Adipocyte (in vitro differentiated cells): ENCODE measurements at regions not wholly inside any gene's neighbourhood (a gene's known extent, or its start where the extent isn't known, plus 50 kb on each side); places are given as distances from the start of the nearest gene placed in this dataset.

Source experiments
- DNase-seq: peaks from one replicate; pipeline ENCODE4 v3.0.0-alpha.2; 2015; ENCODE audit warnings: low read depth
- H3K27me3 ChIP-seq: replicated peaks from 2 replicates; pipeline ENCODE4 v1.7.0; 2013; ENCODE audit warnings: mild to moderate bottlenecking, low read length, moderate library complexity; ENCODE audit not compliant: control insufficient read depth, insufficient read depth
- H3K36me3 ChIP-seq: 2 replicates; pipeline ENCODE4 v1.7.0; 2013; ENCODE audit warnings: low read length, mild to moderate bottlenecking, moderate library complexity; ENCODE audit not compliant: control insufficient read depth, insufficient read depth, severe bottlenecking
- H3K4me1 ChIP-seq: 2 replicates; pipeline ENCODE4 v1.7.0; 2013; ENCODE audit warnings: mild to moderate bottlenecking, low read length, moderate library complexity; ENCODE audit not compliant: control insufficient read depth, insufficient read depth
- H3K4me3 ChIP-seq: 2 replicates; pipeline ENCODE4 v1.7.0; 2013; ENCODE audit warnings: mild to moderate bottlenecking, low read length, moderate library complexity
- H3K9ac ChIP-seq: 2 replicates; pipeline ENCODE4 v1.7.0; 2013; ENCODE audit warnings: mild to moderate bottlenecking, low read length, moderate library complexity
- H3K9me3 ChIP-seq: 2 replicates; pipeline ENCODE4 v1.7.0; 2013; ENCODE audit warnings: mild to moderate bottlenecking, low read length, moderate library complexity; ENCODE audit not compliant: control insufficient read depth

DNA sequence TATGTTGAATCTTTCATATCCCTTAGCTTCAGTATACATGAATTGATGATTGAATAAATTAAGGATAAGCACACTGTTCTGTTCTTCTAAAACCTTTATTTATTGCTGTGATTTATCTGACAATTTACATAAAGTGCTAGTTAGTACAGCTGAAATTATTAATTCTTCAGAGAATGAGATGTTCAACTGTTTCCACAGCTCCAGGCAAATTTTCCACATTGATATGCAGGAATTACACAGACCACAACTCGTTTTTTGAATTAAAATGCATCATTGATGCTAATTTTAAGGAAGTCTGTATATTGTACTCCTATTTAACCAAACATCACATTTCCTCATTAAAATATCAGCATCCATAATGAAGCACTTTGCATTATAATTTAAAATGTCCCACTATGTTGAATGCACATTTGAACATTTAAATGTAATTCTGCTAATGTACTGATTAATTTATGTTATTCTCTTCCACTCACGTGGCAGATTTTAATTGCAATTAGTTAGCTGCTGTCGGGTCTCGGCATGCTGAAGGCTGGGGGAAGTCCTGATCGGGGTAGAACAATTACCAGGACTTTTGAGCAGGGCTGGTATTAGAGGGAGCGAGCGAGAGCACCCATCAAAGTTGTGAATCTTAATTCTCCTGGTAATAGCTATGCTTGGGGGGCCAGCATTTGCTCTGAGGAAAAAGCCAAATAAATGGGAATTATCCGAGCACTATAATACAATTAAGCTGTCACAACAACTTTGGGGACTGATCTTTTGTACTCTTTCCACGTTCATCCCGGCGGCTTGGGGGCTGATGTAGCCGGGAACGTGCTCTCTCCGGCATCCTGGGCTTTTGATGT, 136.7 kb upstream of the TMTC4 start:
- H3K4me3 ChIP-seq, result no peak overlapping the region
- no peak for DNase-seq
- H3K9me3 ChIP-seq, result no peaks in the 10 kb centered on the region
- no peaks in the 10 kb centered on the region for H3K36me3 ChIP-seq
- no peaks in the 10 kb centered on the region for H3K4me1 ChIP-seq
- no peak overlapping the region for H3K9ac ChIP-seq
- H3K27me3 ChIP-seq, result peaks cover 17% of the 10 kb centered on the region

DNA sequence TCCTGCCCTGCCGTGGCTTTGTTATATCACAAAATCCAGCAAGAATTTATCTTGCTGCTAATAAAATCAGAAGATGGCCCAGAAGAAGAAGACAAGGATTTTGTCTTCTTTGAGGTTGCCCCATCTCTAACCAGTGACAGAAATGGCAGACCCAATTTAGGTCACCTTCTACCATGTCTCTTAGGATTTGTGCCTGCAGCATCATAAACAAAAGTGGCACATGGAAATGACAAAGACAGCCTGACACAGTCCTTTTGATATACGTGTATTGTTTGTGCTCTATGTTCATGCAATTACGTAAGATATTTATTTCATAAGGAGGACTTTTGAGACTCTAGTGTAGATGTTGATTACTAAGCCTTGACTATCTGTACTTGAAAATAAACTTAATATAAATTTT, 135.9 kb upstream of the TMTC4 start:
- Histone ChIP-seq H3K9me3 (no peaks in the 10 kb centered on the region), H3K36me3 (no peaks in the 10 kb centered on the region), H3K27me3 (peaks cover 21% of the 10 kb centered on the region), H3K4me1 (no peaks in the 10 kb centered on the region), H3K4me3 (no peak overlapping the region), H3K9ac (no peak overlapping the region)
- no peak for DNase-seq

DNA sequence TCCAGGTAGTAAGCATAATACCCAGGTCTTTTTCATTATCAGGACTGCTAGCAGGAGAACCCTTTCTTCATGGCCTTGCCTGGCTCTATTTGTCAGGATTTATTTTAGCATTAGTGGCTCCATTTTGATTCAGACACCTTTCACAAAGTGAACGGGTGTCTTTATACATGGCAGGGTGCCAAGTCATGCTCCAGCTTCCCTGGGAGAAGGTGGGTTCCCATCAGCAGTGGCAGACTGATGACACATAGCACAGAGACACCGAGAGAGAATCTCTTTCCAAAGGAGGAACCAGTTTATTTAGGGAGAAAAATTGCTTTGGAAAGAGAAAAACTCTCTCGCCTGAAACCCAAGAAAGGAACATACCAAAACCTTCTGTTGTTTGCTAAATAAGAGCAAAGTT, 135.3 kb upstream of the TMTC4 start:
- Histone ChIP-seq H3K9ac (no peak overlapping the region), H3K9me3 (no peaks in the 10 kb centered on the region), H3K36me3 (no peaks in the 10 kb centered on the region), H3K4me3 (no peak overlapping the region), H3K27me3 (peaks cover 25% of the 10 kb centered on the region), H3K4me1 (no peaks in the 10 kb centered on the region)
- DNase-seq, result no peak

DNA sequence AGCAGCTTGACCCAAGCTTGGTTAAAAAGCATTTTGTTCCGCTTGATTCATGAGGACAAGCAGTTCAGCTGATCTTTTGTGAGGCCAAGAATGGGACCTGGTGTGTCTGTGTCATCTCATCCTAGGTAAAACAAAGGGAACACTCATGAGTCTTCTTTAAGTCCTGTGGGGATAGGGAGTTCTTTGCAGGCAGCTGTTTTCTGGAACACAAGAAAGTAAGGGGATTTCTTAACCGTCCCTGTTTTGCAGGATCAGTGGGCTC, 134.5 kb upstream of the TMTC4 start:
- Histone ChIP-seq H3K4me3 (no peak overlapping the region), H3K9ac (no peak overlapping the region), H3K4me1 (no peaks in the 10 kb centered on the region), H3K27me3 (peaks cover 31% of the 10 kb centered on the region), H3K36me3 (no peaks in the 10 kb centered on the region), H3K9me3 (no peaks in the 10 kb centered on the region)
- DNase-seq, result no peak

DNA sequence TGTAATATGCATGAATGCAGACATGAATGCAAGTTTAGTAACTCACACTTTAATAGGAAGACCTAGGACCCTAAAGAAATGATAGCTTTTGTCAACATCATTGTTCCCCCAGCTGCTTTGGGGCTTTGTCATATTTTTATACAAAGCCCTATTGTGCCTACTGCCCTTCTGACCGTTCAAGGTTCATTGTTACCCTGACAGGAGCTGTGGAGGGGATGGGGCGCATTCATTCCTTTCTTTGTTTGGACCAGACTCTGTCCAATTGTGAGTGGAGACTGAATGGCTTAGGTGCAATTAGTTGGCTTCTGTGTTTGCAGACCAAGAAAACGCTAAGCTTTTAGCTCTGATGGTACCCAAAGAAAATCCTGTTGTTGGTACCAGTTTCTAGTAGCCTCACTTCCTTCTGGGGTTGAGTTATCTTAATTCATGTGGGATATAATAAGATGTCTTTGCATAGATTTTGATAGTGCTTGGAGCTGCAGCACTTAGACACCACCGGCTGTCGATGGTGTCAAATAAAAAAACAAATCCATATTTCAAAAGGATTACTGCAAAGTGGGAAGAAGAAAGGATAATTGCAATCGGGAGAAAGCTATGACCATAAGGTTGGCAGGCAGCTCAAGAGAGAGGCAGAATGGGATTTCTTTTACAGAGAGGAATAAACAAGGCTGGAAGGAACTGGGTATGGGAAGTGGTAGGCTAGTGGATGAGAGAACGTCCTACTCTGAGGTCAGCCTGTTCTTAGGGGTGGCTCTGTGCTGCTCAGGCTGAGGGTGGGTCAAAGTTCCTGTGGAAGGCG, 133.9 kb upstream of the TMTC4 start:
- Histone ChIP-seq H3K4me3 (no peak overlapping the region), H3K27me3 (peaks cover 31% of the 10 kb centered on the region), H3K36me3 (no peaks in the 10 kb centered on the region), H3K9ac (no peak overlapping the region), H3K9me3 (no peaks in the 10 kb centered on the region), H3K4me1 (no peaks in the 10 kb centered on the region)
- no peak for DNase-seq

DNA sequence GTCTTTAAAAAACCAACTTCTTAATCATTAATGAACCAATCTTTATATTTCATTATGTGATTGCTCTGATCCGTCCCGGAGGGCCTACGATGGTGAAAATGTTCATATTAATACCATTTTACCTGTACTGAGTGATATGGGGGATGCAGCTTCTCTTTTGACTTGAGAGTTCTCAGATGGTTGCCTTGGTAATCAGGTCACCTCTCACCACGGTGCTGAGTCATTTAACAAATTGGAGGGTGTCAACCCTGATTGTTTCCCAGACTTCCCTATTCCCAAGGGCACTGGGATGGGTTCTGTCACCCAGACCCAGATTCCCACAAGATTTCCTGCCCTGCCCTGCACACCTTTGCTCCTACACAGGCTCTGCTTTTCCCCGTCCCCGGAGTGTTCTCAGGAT, 128.5 kb upstream of the TMTC4 start:
- DNase-seq, result no peak
- no peak overlapping the region for H3K9ac ChIP-seq
- peaks cover 36% of the 10 kb centered on the region for H3K27me3 ChIP-seq
- no peak overlapping the region for H3K4me3 ChIP-seq
- no peaks in the 10 kb centered on the region for H3K36me3 ChIP-seq
- H3K4me1 ChIP-seq, result no peaks in the 10 kb centered on the region
- H3K9me3 ChIP-seq, result no peaks in the 10 kb centered on the region

DNA sequence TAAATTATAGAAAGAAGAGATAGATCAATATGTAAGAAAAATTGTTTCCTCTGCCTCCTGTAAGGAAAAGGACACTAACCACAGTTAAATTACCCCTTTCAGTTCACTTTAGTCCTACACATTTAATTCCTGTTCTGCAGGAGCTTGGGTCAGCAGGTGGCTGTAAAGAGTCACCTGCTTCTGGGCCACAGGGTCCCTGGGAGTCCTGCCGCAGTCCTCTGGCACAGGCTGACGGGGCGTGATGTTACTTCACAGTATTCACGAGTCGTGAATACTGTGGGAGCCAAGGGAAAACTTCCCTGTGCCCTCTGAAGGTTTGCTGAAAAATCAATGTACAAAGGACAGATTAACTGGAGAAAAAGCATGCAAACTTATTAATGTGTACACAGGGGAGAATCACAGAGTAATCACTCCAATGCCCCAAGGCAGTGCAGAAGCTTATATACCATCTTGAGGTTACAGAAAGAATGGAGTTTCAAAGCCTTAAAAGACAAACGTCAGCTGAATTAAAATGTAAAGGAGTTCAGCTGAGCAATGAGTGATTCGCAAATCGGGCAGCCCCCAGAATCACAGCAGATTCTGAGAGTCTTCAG, 125.8 kb upstream of the TMTC4 start:
- Histone ChIP-seq H3K9me3 (peaks cover 12% of the 10 kb centered on the region), H3K4me1 (no peaks in the 10 kb centered on the region), H3K4me3 (no peak overlapping the region), H3K36me3 (no peaks in the 10 kb centered on the region), H3K27me3 (peaks cover 24% of the 10 kb centered on the region), H3K9ac (no peak overlapping the region)
- DNase-seq, result no peak

DNA sequence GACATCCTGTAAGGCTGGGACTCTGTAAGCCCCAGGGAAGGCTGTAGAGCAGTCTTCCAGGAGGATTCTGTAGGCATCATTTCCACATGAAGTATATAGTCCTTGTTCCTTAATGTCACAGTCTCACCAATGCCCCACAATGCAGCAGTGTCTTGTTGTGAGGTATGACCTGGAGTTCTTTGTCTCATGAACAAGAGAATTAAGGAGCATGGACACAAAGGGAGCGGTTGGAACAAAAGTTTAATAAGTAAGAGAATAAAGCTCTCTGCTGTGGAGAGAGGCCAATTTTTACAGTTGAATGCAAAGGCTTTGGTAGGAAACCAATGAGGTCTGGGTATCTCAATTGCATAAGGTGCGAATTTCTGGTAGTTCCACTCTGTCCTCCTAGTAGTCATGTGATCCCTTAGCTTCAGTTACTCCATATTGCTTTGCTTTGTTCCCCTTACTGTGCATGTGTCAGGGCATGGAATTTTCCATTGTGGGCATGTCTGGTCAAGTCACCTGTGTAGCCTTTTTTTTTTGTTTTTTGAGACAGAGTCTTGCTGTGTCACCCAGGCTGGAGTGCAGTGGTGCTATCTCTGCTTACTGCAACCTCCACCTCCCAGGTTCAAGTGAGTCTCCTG, 124.3 kb upstream of the TMTC4 start:
- Histone ChIP-seq H3K36me3 (no peaks in the 10 kb centered on the region), H3K9ac (no peak overlapping the region), H3K9me3 (peaks cover 19% of the 10 kb centered on the region), H3K4me3 (no peak overlapping the region), H3K27me3 (peaks cover 15% of the 10 kb centered on the region), H3K4me1 (no peaks in the 10 kb centered on the region)
- DNase-seq, result no peak

DNA sequence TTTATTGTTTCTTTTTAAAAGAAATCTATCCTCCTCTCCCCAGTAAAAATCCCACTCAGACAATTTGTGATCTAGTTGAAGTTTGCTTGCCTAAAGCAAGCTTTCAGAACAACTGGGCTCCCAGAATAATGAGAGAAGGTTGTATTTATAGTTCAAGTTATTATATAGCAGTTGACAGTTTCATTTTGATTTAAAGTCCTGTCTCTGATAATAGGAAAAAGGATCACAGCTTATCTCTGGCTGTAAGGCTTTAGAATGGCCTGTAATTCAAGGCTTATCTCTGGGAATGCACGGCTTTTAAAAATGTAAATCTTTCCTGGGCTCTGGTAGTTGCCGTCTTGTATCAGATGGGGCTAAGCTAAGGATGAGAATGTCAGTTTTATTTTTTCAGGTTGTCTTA, 123.3 kb upstream of the TMTC4 start:
- H3K36me3 ChIP-seq, result no peaks in the 10 kb centered on the region
- H3K4me1 ChIP-seq, result no peaks in the 10 kb centered on the region
- H3K4me3 ChIP-seq, result no peak overlapping the region
- no peak overlapping the region for H3K9ac ChIP-seq
- peaks cover 15% of the 10 kb centered on the region for H3K27me3 ChIP-seq
- H3K9me3 ChIP-seq, result peaks cover 20% of the 10 kb centered on the region
- no peak for DNase-seq

DNA sequence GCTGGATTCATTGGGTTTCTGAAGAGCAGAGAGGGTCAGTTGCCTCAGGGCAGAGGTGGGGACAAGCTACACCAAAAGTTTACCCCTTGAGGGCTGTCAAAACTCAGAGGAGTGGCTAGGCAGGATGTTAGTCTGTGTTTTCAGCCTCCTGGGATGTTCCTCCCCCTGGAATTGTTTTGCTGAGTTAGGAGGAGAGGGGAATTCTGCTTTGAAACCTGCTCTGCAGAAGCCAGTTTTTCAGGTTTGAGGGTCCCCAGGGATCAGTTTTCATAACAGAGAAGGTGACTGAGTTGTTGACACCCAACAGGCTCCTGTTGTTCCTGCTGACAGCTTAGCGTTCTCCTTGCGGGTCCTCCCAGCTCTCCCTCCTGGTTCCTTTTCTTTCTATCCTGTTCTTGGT, 121.9 kb upstream of the TMTC4 start:
- Histone ChIP-seq H3K4me3 (no peak overlapping the region), H3K36me3 (no peaks in the 10 kb centered on the region), H3K9me3 (peaks cover 20% of the 10 kb centered on the region), H3K27me3 (peaks cover 10% of the 10 kb centered on the region), H3K9ac (no peak overlapping the region), H3K4me1 (no peaks in the 10 kb centered on the region)
- no peak for DNase-seq

DNA sequence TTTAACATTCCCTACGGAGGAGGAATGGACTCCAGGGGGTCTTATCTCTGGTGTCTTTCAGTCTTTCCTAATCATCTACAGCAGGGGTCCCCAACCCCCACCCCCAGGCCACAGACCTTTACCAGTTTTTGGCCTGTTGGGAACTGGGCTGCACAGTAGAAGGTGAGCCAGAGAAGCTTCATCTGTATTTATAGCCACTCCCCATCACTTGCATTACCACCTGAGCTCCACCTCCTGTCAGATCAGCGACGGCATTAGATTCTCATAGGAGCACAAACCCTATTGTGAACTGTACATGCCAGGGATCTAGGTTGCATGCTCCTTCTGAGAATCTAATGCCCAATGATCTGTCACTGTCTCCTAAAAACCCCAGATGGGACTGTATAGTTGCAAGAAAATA, 120.0 kb upstream of the TMTC4 start:
- no peaks in the 10 kb centered on the region for H3K27me3 ChIP-seq
- no peak overlapping the region for H3K4me3 ChIP-seq
- peaks cover 20% of the 10 kb centered on the region for H3K9me3 ChIP-seq
- H3K4me1 ChIP-seq, result peaks cover 3% of the 10 kb centered on the region
- DNase-seq, result no peak
- H3K9ac ChIP-seq, result no peak overlapping the region
- H3K36me3 ChIP-seq, result no peaks in the 10 kb centered on the region
